Smooth muscle cell (in vitro differentiated cells): ENCODE measurements at regions not wholly inside any gene's neighbourhood (a gene's known extent, or its start where the extent isn't known, plus 50 kb on each side); places are given as distances from the start of the nearest gene placed in this dataset.

Experiments
- DNase-seq: peaks from one replicate; lab custom pipeline; 2025; ENCODE audit not compliant: unreplicated experiment; lab: John Stamatoyannopoulos, UW
- H2AFZ ChIP-seq: fragments of 200-600 bp; sonication (generic); 2 replicates; pipeline ENCODE4 v1.6.0; 2016; ENCODE audit warnings: antibody characterized with exemption, low read depth, mild to moderate bottlenecking
- H3F3A ChIP-seq: fragments of 200-600 bp; sonication (generic); 2 replicates; pipeline ENCODE4 v1.6.0; 2017; ENCODE audit warnings: antibody characterized with exemption, low read depth
- H3K27ac ChIP-seq: fragments of 200-600 bp; sonication (generic); 2 replicates; pipeline ENCODE4 v1.5.1; 2016; ENCODE audit warnings: low read depth, mild to moderate bottlenecking
- H3K27me3 ChIP-seq: fragments of 200-600 bp; sonication (generic); 2 replicates; pipeline ENCODE4 v1.6.1; 2016; ENCODE audit warnings: low read depth, mild to moderate bottlenecking
- H3K36me3 ChIP-seq: fragments of 200-600 bp; sonication (generic); 2 replicates; pipeline ENCODE4 v1.5.1; 2016; ENCODE audit warnings: low read depth
- H3K4me1 ChIP-seq: fragments of 200-600 bp; sonication (generic); 2 replicates; pipeline ENCODE4 v1.5.1; 2016; ENCODE audit warnings: low read depth
- H3K4me2 ChIP-seq: fragments of 200-600 bp; sonication (generic); 2 replicates; pipeline ENCODE4 v1.6.0; 2016; ENCODE audit warnings: mild to moderate bottlenecking
- H3K4me3 ChIP-seq: fragments of 200-600 bp; sonication (generic); 2 replicates; pipeline ENCODE4 v1.5.1; 2016; ENCODE audit warnings: mild to moderate bottlenecking
- H3K79me2 ChIP-seq: fragments of 200-600 bp; sonication (generic); 2 replicates; pipeline ENCODE4 v1.6.0; 2016; ENCODE audit warnings: low read depth, mild to moderate bottlenecking
- H3K9ac ChIP-seq: fragments of 200-600 bp; sonication (generic); 2 replicates; pipeline ENCODE4 v1.6.0; 2016; ENCODE audit warnings: low read depth
- H3K9me3 ChIP-seq: fragments of 200-600 bp; sonication (generic); replicated peaks from 2 replicates; pipeline ENCODE4 v1.5.1; 2016; ENCODE audit warnings: low read depth
- H4K20me1 ChIP-seq: fragments of 200-600 bp; sonication (generic); 2 replicates; pipeline ENCODE4 v1.6.0; 2016; ENCODE audit warnings: low read depth
- WGBS: methylation state at CpG from one replicate; pipeline ENCODE4 v1.1.7; 2016; ENCODE audit warnings: low lambda C conversion rate; 5-methylcytosine and 5-hydroxymethylcytosine counted together
- TF ChIP-seq, protein P1 (sequence below): fragments of 200-600 bp; sonication (generic); IDR thresholded peaks from 2 replicates; pipeline ENCODE4 v1.5.1; 2017; ENCODE audit warnings: borderline replicate concordance, mild to moderate bottlenecking, antibody characterized with exemption; ENCODE audit not compliant: insufficient read depth, poor library complexity, severe bottlenecking

DNA sequence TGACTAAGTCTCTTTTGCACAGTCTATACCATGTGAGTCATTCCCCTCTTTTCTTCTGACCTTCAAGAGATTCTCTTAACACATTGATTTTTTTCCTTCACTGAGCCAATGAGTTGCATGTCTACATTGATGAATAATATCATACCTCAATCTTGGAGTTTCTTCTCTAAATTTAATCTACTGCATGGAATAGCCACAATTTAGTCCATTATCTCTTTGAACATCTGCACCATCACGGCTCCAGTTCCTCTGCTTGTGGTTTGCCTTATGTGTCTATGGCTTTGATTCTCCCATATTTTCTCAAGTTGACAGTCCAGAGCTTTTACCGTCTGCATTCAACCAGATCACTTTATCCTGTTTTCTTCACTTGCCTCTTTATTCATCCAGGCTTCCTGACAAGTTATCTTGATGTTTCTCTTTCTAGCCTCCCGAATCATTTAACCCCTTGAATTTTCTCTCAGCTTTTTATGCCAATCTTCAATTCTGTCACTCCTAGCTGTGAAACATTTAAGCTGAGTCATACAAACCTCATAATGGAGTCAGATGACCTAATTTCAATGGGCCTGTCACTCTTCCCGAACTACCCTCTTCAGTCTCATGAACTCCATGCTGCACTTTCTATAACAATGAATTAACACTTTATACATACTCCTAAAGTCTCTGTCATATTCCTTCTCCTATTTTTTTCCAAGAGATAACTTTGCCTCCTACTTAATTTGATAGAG is 222.3 kb downstream of the CPE start:
- Histone ChIP-seq H3K79me2 (no peaks in the 10 kb centered on the region), H3K9ac (no peak overlapping the region), H3K4me1 (no peaks in the 10 kb centered on the region), H3K9me3 (no peaks in the 10 kb centered on the region), H3K27me3 (peaks cover 4% of the 10 kb centered on the region), H3K36me3 (no peaks in the 10 kb centered on the region), H4K20me1 (no peaks in the 10 kb centered on the region), H3K27ac (no peak overlapping the region), H3K4me3 (no peak overlapping the region), H2AFZ (no peak overlapping the region), H3F3A (no peaks in the 10 kb centered on the region), H3K4me2 (no peak overlapping the region)
- TF ChIP-seq, protein P1, sequence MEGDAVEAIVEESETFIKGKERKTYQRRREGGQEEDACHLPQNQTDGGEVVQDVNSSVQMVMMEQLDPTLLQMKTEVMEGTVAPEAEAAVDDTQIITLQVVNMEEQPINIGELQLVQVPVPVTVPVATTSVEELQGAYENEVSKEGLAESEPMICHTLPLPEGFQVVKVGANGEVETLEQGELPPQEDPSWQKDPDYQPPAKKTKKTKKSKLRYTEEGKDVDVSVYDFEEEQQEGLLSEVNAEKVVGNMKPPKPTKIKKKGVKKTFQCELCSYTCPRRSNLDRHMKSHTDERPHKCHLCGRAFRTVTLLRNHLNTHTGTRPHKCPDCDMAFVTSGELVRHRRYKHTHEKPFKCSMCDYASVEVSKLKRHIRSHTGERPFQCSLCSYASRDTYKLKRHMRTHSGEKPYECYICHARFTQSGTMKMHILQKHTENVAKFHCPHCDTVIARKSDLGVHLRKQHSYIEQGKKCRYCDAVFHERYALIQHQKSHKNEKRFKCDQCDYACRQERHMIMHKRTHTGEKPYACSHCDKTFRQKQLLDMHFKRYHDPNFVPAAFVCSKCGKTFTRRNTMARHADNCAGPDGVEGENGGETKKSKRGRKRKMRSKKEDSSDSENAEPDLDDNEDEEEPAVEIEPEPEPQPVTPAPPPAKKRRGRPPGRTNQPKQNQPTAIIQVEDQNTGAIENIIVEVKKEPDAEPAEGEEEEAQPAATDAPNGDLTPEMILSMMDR: no peak
- DNase-seq: no peak
- 69% methylated on average over 4 of the region's 4 CpGs for WGBS

DNA sequence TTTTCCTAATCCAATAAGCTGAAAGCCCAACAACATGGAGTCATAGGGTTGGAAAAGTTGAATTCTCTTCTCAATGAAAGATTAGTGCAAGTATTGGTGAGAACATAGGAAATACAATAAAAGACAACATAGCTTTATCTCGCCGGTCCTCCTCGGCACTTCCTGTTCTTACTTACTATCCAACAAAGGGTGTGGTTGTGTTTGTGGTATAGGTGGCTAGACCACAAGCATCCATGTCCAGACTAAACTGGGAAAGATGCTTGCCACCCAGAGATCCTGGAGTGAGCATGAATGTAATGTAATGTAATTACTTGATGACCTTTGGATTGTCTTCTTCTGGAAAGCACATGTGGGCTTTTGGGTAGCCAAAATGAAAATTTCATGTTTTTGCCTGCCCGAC is 223.8 kb downstream of the CPE start:
- Histone ChIP-seq H4K20me1 (no peaks in the 10 kb centered on the region), H3F3A (no peaks in the 10 kb centered on the region), H3K9ac (no peak overlapping the region), H3K4me3 (no peak overlapping the region), H3K27ac (no peak overlapping the region), H3K9me3 (no peaks in the 10 kb centered on the region), H3K4me2 (no peak overlapping the region), H3K79me2 (no peaks in the 10 kb centered on the region), H2AFZ (no peak overlapping the region), H3K36me3 (no peaks in the 10 kb centered on the region), H3K27me3 (no peaks in the 10 kb centered on the region), H3K4me1 (no peaks in the 10 kb centered on the region)
- 81% methylated on average over 4 of the region's 4 CpGs for WGBS
- no peak for DNase-seq
- TF ChIP-seq, protein P1: no peak

DNA sequence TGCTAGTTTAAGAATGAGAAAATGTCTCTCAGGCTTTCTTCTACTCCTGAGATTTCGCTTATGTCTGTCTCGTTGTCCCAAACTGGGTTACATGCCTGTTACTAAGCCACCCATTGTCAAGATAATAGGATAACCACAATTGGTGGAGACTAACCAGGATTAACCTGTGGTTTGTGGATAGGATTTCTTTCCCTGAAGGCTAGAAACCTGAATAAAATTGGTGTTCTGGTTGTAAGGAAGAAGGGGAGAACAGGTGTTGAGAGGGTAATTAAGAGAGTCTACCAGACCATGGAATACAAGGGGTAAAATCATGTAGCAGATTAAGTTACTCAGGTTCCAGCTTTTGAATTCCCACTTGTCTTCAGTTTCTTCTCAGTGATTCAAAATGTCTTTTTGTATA is 225.4 kb downstream of the CPE start:
- TF ChIP-seq, protein P1: no peak
- Histone ChIP-seq H3K4me3 (no peak overlapping the region), H3K79me2 (no peaks in the 10 kb centered on the region), H3K4me1 (no peaks in the 10 kb centered on the region), H3K9ac (no peak overlapping the region), H3K4me2 (no peak overlapping the region), H3K9me3 (no peaks in the 10 kb centered on the region), H2AFZ (no peak overlapping the region), H4K20me1 (no peaks in the 10 kb centered on the region), H3K27ac (no peak overlapping the region), H3K36me3 (no peaks in the 10 kb centered on the region), H3F3A (no peaks in the 10 kb centered on the region), H3K27me3 (no peaks in the 10 kb centered on the region)
- no peak for DNase-seq
- WGBS: 78% methylated on average over 2 of the region's 2 CpGs

DNA sequence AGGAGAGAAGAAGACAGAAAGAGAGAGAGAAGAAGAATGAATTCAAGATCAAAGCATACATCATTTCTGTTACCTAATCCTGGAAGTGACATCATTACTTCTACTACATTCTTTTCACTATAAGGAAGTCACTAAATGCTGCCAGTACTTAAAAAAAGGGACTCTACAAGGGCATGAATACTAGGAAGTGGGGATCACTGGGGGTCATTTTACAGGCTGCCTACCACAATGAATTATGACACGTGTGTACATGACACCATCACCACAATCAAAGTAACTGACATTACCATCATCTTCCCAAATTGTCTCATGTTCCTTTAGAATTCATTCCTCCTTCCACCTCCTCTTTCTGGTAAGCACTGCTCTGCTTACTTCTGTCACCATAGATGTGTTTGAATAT is 227.0 kb downstream of the CPE start:
- Histone ChIP-seq H3K27ac (no peak overlapping the region), H3K4me3 (no peak overlapping the region), H3K4me2 (no peak overlapping the region), H3K9me3 (no peaks in the 10 kb centered on the region), H3K79me2 (no peaks in the 10 kb centered on the region), H3K9ac (no peak overlapping the region), H4K20me1 (no peaks in the 10 kb centered on the region), H3K36me3 (no peaks in the 10 kb centered on the region), H3K4me1 (peaks cover 9% of the 10 kb centered on the region), H3K27me3 (no peaks in the 10 kb centered on the region), H3F3A (no peaks in the 10 kb centered on the region), H2AFZ (no peak overlapping the region)
- TF ChIP-seq, protein P1: no peak
- WGBS: 88% methylated on average over 1 of the region's 1 CpG
- no peak for DNase-seq
